ENCODE measurements at regions not wholly inside any gene's neighbourhood (a gene's known extent, or its start where the extent isn't known, plus 50 kb on each side); places are given as distances from the start of the nearest gene placed in this dataset.

GRCh38 chr20:60632391-60633262 lies 619.4 kb upstream of the CDH4 start:
- H3K36me3 ChIP-seq (ENCODE audit: control insufficient read depth, insufficient read depth, low read length): no peaks in the 10 kb centered on the region
- TF ChIP-seq, protein P1, sequence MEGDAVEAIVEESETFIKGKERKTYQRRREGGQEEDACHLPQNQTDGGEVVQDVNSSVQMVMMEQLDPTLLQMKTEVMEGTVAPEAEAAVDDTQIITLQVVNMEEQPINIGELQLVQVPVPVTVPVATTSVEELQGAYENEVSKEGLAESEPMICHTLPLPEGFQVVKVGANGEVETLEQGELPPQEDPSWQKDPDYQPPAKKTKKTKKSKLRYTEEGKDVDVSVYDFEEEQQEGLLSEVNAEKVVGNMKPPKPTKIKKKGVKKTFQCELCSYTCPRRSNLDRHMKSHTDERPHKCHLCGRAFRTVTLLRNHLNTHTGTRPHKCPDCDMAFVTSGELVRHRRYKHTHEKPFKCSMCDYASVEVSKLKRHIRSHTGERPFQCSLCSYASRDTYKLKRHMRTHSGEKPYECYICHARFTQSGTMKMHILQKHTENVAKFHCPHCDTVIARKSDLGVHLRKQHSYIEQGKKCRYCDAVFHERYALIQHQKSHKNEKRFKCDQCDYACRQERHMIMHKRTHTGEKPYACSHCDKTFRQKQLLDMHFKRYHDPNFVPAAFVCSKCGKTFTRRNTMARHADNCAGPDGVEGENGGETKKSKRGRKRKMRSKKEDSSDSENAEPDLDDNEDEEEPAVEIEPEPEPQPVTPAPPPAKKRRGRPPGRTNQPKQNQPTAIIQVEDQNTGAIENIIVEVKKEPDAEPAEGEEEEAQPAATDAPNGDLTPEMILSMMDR (IDR thresholded peaks at IDR 0.05; ENCODE audit: insufficient read depth, low read length, severe bottlenecking): no peak
- FAIRE-seq (no peak), DNase-seq (ENCODE audit: low read depth) (no peak)
- H3K27me3 ChIP-seq (ENCODE audit: control insufficient read depth, insufficient read depth, low read length): no peaks in the 10 kb centered on the region
- no peak overlapping the region for H3K4me3 ChIP-seq (ENCODE audit: low read depth, low read length)

GRCh38 chr20:60634491-60635172 lies 617.4 kb upstream of the CDH4 start:
- DNase-seq (ENCODE audit: low read depth) (no peak), FAIRE-seq (no peak)
- Histone ChIP-seq H3K36me3 (ENCODE audit: control insufficient read depth, insufficient read depth, low read length) (no peaks in the 10 kb centered on the region), H3K4me3 (ENCODE audit: low read depth, low read length) (no peak overlapping the region), H3K27me3 (ENCODE audit: control insufficient read depth, insufficient read depth, low read length) (no peaks in the 10 kb centered on the region)
- TF ChIP-seq, protein P1 (IDR thresholded peaks at IDR 0.05; ENCODE audit: insufficient read depth, low read length, severe bottlenecking): no peak

DNA sequence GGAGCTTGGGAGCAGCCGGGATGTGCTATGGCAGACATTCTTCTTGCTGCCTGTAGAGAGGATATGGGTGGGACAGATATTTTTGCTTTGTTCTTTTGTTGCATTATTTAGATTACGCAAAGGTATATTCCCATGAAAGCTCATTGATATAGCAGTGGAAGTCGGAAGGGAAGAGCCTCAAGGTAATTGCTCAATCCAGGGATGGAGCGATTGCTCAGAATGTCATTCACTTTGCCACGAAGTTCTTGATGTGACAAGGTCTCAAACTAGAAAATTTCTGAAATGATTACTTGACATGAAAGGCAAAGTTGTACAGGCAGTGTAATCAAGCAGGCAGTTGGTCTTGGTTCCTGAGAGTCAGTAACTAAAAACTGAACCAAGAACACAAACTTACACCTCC lies 615.6 kb upstream of the CDH4 start:
- Histone ChIP-seq H3K36me3 (ENCODE audit: control insufficient read depth, insufficient read depth, low read length) (no peaks in the 10 kb centered on the region), H3K4me3 (ENCODE audit: low read depth, low read length) (no peak overlapping the region), H3K27me3 (ENCODE audit: control insufficient read depth, insufficient read depth, low read length) (no peaks in the 10 kb centered on the region)
- DNase-seq (ENCODE audit: low read depth): no peak
- TF ChIP-seq, protein P1 (IDR thresholded peaks at IDR 0.05; ENCODE audit: insufficient read depth, low read length, severe bottlenecking): no peak
- no peak for FAIRE-seq

- FAIRE-seq (no peak), DNase-seq (ENCODE audit: low read depth) (no peak)
- Histone ChIP-seq H3K36me3 (ENCODE audit: control insufficient read depth, insufficient read depth, low read length) (no peaks in the 10 kb centered on the region), H3K4me3 (ENCODE audit: low read depth, low read length) (no peak overlapping the region), H3K27me3 (ENCODE audit: control insufficient read depth, insufficient read depth, low read length) (no peaks in the 10 kb centered on the region)
- TF ChIP-seq, protein P1 (IDR thresholded peaks at IDR 0.05; ENCODE audit: insufficient read depth, low read length, severe bottlenecking): no peak
Measured at GRCh38 chr20:60637801-60638200, 614.3 kb upstream of the CDH4 start.

DNA sequence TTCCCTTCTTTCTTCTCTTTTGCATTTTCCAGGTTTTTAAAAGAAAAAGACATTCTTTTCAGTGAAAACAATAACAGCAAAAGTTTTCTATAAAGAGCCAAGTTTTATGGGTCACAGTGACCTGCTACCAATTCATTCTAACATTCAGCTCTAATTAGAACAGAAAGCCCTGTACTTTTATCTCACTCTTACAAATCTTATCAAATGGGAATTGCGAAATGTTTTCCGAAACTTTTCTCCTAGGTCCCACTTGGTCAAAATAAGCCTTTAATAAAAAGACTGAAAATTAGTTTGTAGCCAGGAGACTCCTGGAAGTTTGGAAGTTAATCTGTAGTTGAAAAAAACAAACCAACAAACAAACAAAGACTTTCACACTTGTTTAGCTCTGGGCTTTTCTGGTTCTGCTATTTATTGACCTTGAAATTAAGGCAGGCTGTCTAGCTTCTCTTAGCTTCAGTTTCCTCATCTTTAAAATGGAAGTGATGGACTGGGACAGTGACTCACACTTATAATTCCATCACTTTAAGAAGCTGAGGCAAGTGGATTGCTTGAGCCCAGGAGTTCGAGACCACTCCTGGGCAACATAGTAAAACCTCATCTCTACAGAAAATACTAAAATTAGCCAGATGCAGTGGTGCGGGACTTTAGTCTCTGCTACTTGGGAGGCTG lies 613.5 kb upstream of the CDH4 start:
- Histone ChIP-seq H3K36me3 (ENCODE audit: control insufficient read depth, insufficient read depth, low read length) (no peaks in the 10 kb centered on the region), H3K27me3 (ENCODE audit: control insufficient read depth, insufficient read depth, low read length) (no peaks in the 10 kb centered on the region), H3K4me3 (ENCODE audit: low read depth, low read length) (no peak overlapping the region)
- TF ChIP-seq, protein P1 (IDR thresholded peaks at IDR 0.05; ENCODE audit: insufficient read depth, low read length, severe bottlenecking): no peak
- DNase-seq (ENCODE audit: low read depth) (no peak), FAIRE-seq (no peak)
